HUES6 (cell line): ENCODE measurements at regions not wholly inside any gene's neighbourhood (a gene's known extent, or its start where the extent isn't known, plus 50 kb on each side); places are given as distances from the start of the nearest gene placed in this dataset.

ENCODE experiments used
- H3K27ac ChIP-seq: 2 replicates; pipeline ENCODE4 v1.7.0; 2013; ENCODE audit warnings: low read depth, mild to moderate bottlenecking, low read length, inconsistent platforms
- H3K27me3 ChIP-seq: 2 replicates; pipeline ENCODE4 v1.6.1; 2013; ENCODE audit warnings: low read length; ENCODE audit not compliant: control insufficient read depth, insufficient read depth
- H3K36me3 ChIP-seq: 2 replicates; pipeline ENCODE4 v1.6.1; 2013; ENCODE audit warnings: low read length; ENCODE audit not compliant: control insufficient read depth, insufficient read depth
- H3K4me1 ChIP-seq: 2 replicates; pipeline ENCODE4 v1.6.1; 2013; ENCODE audit warnings: low read length; ENCODE audit not compliant: control insufficient read depth, insufficient read depth
- H3K4me3 ChIP-seq: 2 replicates; pipeline ENCODE4 v1.5.1; 2013; ENCODE audit warnings: low read depth, low read length
- H3K9ac ChIP-seq: one replicate; pipeline ENCODE4 v1.6.1; 2013; ENCODE audit warnings: mild to moderate bottlenecking, low read length
- H3K9me3 ChIP-seq: 2 replicates; pipeline ENCODE4 v1.6.1; 2013; ENCODE audit warnings: low read depth, low read length; ENCODE audit not compliant: control insufficient read depth, insufficient read depth

GRCh38 chr5:74275171-74275992 lies 365.1 kb downstream of the ENC1 start:
- peaks cover 14% of the 10 kb centered on the region; the same call in 1 of the 2 replicates for H3K4me1 ChIP-seq
- no peaks in the 10 kb centered on the region for H3K9me3 ChIP-seq
- no peak overlapping the region for H3K4me3 ChIP-seq
- H3K27ac ChIP-seq, result no peak overlapping the region
- H3K9ac ChIP-seq, result no peak overlapping the region
- no peaks in the 10 kb centered on the region for H3K36me3 ChIP-seq
- H3K27me3 ChIP-seq, result no peaks in the 10 kb centered on the region

DNA sequence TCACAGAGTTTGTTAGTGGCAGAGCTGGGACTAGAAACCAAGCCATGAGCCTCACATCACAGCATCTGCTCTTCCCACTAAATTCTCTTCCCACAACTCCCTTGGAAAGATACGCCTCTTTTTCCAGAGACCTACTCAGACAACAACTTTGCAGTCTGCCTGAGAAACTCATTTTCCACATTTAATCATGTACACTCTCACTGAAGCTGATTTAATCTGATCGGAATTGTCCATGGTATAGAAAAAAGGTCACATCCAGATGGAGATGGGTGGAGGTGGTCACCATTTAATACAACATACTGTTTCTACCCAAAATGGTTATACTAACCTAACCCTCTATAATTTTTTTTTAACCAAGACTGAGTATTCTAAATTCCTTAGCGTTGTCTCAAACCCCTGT lies 366.2 kb downstream of the ENC1 start:
- Histone ChIP-seq H3K4me1 (peaks cover 17% of the 10 kb centered on the region; the same call in 1 of the 2 replicates), H3K36me3 (no peaks in the 10 kb centered on the region), H3K9ac (no peak overlapping the region), H3K27me3 (no peaks in the 10 kb centered on the region), H3K27ac (no peak overlapping the region), H3K4me3 (no peak overlapping the region), H3K9me3 (no peaks in the 10 kb centered on the region)

DNA sequence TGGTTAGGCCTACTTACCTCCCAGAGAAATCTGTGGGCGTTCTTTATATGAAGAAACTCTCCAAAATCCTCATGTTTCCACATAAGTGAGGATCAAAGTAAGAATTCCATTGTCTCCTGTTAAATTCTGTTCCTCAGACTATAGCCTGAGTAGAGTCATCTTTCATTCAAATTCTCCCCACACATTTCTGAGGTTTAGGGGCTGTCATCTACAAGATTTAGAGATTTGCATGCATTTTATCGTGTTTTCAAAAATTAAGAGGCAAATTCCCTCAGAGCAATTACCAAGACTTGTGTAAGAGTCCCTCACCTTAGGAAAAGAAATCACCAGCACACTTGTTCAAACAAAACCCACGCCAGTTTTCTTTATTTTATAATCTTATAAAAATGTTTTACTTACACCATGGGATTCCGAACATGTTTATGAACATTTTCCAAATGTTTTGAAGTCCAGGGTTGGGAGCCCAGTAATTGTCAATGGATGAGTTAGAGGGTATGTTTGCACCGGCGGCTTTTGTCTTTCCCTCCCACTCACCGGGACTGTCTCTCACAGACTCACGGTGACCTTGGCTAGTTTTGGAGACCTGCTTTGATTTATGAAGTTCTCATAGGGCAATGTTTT lies 367.6 kb downstream of the ENC1 start:
- Histone ChIP-seq H3K27me3 (no peaks in the 10 kb centered on the region), H3K4me3 (no peak overlapping the region), H3K9me3 (no peaks in the 10 kb centered on the region), H3K27ac (peak overlapping the region; percentile 86; the same call in 1 of the 2 replicates), H3K4me1 (peaks cover 17% of the 10 kb centered on the region; the same call in 1 of the 2 replicates), H3K9ac (no peak overlapping the region), H3K36me3 (no peaks in the 10 kb centered on the region)

DNA sequence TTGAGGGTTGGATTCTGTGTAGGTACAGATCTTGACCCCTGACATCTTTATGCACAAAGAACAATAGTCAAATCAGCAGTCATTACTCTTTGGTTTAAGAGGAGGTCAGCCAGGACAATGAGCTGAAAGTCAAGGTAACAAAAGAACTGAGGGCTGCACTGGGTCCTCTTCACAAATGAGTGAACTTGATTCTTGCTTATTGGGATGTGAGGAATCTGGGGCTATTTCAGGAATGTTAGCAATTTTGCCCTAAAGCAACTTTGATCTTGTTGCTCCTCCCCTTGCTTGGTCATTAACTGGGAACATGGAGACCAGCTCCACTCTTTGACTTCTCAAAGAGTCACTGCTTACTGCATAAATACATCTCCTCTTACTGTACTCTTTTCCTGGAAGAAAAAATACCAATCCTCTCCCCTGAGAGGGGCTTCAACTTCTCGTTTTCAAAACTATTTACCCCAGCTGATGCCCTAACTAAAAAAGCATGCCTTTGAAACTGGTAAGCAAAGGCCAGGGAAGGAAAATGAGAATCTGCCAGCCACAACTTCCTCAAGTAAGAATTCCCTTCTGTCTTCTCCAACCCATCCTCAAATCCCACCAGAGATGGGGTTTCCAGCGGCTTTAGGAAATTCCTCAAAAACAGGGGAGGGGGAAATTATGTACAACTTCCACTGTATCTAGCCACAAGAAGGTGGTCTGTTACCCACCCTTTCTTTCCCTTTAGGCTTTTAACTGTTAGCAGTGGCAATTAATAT lies 368.3 kb downstream of the ENC1 start:
- H3K4me3 ChIP-seq, result no peak overlapping the region
- no peaks in the 10 kb centered on the region for H3K27me3 ChIP-seq
- H3K9ac ChIP-seq, result peak overlapping the region; percentile 36
- H3K27ac ChIP-seq, result peak overlapping the region; percentile 86; the same call in 1 of the 2 replicates
- peaks cover 17% of the 10 kb centered on the region; the same call in 1 of the 2 replicates for H3K4me1 ChIP-seq
- H3K9me3 ChIP-seq, result no peaks in the 10 kb centered on the region
- no peaks in the 10 kb centered on the region for H3K36me3 ChIP-seq

- no peaks in the 10 kb centered on the region for H3K9me3 ChIP-seq
- no peaks in the 10 kb centered on the region for H3K27me3 ChIP-seq
- no peak overlapping the region for H3K27ac ChIP-seq
- H3K4me1 ChIP-seq, result peaks cover 23% of the 10 kb centered on the region; the same call in 1 of the 2 replicates
- H3K36me3 ChIP-seq, result no peaks in the 10 kb centered on the region
- no peak overlapping the region for H3K4me3 ChIP-seq
- H3K9ac ChIP-seq, result no peak overlapping the region
These were observed 372.2 kb downstream of the ENC1 start for GRCh38 chr5:74268297-74268696.

DNA sequence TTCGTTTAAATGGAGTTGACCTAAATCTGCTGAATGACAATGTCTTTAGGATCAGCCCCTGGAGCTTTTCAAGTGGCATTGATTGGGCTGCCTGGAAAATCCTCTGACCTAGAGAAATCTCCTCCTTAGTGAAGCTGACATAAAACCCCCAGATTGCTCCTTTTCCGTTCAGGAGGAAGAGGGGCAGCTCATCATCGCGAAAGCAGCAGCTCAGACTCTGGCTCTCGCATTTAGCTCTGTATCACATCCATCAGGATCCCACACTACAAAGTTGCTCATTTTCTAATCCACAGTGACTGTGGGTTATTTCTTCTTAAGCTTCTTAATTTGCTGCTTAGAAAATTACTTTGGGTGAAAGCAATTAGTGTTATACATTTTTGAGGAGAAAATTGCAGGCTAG lies 373.7 kb downstream of the ENC1 start:
- H3K9ac ChIP-seq, result no peak overlapping the region
- H3K4me1 ChIP-seq, result peaks cover 13% of the 10 kb centered on the region; the same call in 1 of the 2 replicates
- H3K27ac ChIP-seq, result no peak overlapping the region
- no peaks in the 10 kb centered on the region for H3K9me3 ChIP-seq
- H3K36me3 ChIP-seq, result no peaks in the 10 kb centered on the region
- H3K4me3 ChIP-seq, result no peak overlapping the region
- no peaks in the 10 kb centered on the region for H3K27me3 ChIP-seq

- Histone ChIP-seq H3K9ac (no peak overlapping the region), H3K4me3 (no peak overlapping the region), H3K27me3 (no peaks in the 10 kb centered on the region), H3K9me3 (no peaks in the 10 kb centered on the region), H3K27ac (no peak overlapping the region), H3K4me1 (peaks cover 9% of the 10 kb centered on the region; the same call in 1 of the 2 replicates), H3K36me3 (no peaks in the 10 kb centered on the region)
These were observed 374.4 kb downstream of the ENC1 start for GRCh38 chr5:74266132-74266531.

DNA sequence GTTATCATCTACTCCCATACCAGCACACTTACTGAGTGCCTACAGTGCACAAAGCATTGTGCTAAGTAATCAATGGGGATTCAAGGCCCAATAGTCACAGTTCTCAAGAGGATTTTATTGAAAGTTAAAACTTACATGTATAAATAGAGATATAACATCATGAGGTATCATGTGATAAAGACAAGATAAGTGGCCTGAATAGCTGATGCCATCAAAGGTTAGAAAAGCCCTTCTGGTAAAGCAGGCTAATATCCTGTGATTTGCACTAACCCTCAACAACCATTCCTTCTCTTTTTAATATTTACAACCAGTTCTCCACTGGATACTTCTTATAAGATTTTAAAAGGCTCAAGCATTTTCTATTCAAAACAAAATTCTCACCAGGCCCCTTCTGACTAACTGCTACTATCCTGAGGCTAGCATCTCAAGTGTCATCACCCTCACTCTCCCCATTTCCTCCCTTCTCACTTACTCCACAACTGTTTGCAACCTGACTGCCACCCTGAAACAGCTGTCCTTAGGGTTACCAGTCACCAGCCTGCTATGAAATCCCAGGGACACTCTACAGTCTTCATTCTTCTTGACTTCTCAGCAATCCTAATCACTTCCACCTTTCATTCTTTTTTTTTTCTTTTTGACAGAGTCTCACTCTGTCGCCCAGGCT lies 377.9 kb downstream of the ENC1 start:
- no peak overlapping the region for H3K27ac ChIP-seq
- peaks cover 20% of the 10 kb centered on the region for H3K4me1 ChIP-seq
- H3K27me3 ChIP-seq, result no peaks in the 10 kb centered on the region
- H3K9me3 ChIP-seq, result no peaks in the 10 kb centered on the region
- no peak overlapping the region for H3K9ac ChIP-seq
- H3K36me3 ChIP-seq, result no peaks in the 10 kb centered on the region
- H3K4me3 ChIP-seq, result no peak overlapping the region

GRCh38 chr5:74261866-74262265 lies 378.7 kb downstream of the ENC1 start:
- Histone ChIP-seq H3K36me3 (no peaks in the 10 kb centered on the region), H3K9me3 (no peaks in the 10 kb centered on the region), H3K27me3 (no peaks in the 10 kb centered on the region), H3K4me3 (no peak overlapping the region), H3K9ac (no peak overlapping the region), H3K27ac (no peak overlapping the region), H3K4me1 (peaks cover 27% of the 10 kb centered on the region)

DNA sequence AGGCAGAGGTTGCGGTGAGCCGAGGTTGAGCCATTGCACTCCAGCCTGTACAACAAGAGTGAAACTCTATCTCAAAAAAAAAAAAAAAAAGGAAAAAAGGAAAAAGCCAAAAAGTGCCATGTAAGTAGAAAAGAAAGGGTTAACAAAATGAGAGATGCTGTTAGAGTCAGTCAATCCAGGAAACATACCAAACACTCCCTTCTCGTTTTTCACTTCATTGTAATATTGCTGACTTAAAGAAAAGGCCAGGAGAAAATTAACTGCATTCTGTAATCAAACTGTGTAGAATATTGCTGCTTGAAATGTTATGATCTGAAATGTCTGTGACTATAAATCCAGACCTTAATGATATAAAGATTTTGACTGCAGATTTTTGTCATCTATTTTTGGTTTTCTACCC lies 379.1 kb downstream of the ENC1 start:
- peaks cover 24% of the 10 kb centered on the region for H3K4me1 ChIP-seq
- H3K9me3 ChIP-seq, result no peaks in the 10 kb centered on the region
- no peaks in the 10 kb centered on the region for H3K27me3 ChIP-seq
- H3K27ac ChIP-seq, result no peak overlapping the region
- H3K9ac ChIP-seq, result no peak overlapping the region
- no peaks in the 10 kb centered on the region for H3K36me3 ChIP-seq
- no peak overlapping the region for H3K4me3 ChIP-seq
